ENCODE measurements at regions not wholly inside any gene's neighbourhood (a gene's known extent, or its start where the extent isn't known, plus 50 kb on each side); places are given as distances from the start of the nearest gene placed in this dataset.
"Not testable (repeated sequence)": the region's sequence is repeated elsewhere in the genome, so short reads cannot be mapped to it uniquely, and the experiment has no call there.

DNA sequence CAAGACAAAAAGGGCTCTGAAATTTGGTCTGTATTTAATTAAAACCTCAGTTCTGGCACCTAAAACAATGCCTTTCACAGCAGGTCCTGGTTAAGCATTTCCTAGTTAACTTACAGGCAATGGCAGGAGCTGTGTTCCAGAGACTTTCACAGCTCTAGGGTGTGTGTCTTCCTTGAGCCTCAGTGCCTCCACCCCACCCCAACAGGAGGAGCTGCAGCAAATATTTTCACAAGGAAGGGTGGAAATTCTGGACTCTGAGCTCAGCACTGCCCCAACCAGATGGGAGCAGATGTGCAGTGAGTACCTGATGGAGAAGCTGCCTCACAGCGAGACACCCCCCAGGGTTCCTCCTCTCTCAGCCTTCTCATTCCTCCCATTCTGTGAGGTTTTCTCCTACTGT lies 106.3 kb upstream of the SPATA12 start:
- no peak for DNase-seq

DNA sequence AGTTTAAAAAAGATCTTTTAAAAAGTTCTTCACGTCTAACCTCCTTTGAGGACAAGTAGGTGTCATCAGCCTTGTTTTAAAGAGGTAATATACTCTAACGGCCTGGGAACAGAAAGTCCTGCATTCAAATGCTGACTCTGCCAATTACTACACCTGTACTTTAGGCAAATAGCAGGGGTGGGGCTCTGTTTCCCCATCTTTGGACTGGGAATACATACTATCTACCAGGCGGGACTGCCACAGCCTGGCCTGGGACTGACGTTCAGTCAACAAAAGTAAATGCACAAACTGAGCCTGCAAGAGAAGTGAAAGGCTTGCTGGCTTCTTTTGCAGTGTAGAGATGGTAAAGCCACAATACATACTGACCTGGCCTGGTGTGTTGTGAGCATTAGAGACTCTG lies 107.6 kb upstream of the SPATA12 start:
- DNase-seq, result no peak

DNA sequence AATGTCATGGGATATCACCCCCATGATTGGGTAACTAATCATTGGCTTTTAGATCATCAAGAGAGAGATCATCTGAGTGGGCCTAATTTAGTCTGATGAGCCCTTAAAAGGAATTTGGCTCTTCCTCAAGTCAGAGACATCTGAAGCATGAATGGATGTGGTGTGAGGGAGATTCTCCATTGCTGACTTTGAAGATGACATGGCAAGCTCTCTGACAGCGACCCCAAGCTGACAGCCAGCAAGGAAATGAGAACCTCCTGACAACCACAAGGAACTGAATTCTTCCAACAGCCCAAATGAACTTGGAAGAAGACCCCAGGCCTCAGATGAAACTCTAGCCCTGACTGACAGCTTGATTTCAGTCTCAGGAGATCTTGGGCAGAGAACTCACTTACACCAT lies 108.4 kb upstream of the SPATA12 start:
- DNase-seq, result no peak

DNA sequence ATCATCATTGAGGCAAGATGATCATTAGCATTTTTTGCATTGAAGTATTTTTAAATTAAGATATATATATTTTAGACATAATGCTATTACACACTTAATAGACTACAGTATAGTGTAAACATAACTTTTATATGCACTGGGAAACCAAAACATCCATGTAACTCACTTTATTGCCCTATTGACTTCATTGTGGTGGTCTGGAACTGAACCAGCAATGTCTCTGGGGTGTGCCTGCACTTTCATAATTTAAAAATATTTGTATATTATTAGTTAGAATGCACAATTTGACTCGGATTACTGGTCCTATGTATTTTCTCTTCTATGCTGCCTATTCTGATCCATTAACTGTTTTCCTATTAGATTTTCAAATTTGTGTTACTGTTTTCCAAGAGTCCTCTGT lies 109.1 kb upstream of the SPATA12 start:
- no peak for DNase-seq

DNA sequence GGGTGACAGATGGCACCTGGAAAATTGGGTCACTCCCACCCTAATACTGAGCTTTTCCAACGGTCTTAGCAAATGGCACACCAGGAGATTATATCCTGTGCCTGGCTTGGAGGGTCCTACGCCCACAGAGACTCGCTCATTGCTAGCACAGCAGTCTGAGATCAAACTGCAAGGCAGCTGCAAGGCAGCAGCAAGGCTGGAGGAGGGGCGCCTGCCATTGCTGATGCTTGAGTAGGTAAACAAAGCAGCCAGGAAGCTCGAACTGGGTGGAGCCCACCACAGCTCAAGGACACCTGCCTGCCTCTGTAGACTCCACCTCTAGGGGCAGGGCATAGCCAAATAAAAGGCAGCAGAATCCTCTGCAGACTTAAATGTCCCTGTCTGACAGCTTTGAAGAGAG lies 115.1 kb upstream of the SPATA12 start:
- DNase-seq, result not testable (repeated sequence)

DNA sequence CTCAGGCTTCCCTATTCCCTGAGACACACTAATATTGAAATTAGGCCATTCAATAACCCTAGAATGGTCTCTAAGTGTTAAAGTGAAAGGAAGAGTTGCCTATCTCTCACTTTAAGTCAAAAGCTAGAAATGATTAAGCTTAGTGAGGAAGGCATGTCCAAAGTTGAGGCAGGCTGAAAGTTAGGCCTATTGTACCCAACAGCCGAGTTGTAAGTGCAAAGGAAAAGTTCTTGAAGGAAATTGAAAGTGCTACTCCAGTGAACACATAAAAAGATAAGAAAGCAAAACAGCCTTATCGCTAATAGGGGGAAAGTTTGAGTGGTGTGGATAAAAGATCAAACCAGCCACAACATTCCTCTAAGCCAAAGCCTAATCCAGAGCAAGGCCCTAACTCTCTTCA lies 117.9 kb upstream of the SPATA12 start:
- no peak for DNase-seq

DNA sequence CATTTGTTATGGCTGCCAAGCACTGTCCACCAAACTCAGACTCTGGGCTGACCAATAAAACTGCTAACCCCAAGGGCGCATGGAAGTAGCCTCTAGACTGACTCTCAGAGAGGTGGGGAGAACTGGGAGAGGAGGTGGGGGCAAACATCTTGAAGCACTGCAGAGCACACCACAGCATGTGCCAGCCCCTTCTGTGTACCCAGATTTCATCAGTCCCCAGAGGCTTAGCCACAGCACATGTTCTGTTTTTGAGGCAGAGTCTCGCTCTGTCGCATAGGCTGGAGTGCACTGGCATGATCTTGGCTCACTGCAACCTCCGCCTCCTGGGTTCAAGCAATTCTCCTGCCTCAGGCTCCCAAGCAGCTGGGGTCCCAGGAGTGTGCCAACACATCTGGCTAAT lies 119.5 kb upstream of the SPATA12 start:
- DNase-seq, result no peak

DNA sequence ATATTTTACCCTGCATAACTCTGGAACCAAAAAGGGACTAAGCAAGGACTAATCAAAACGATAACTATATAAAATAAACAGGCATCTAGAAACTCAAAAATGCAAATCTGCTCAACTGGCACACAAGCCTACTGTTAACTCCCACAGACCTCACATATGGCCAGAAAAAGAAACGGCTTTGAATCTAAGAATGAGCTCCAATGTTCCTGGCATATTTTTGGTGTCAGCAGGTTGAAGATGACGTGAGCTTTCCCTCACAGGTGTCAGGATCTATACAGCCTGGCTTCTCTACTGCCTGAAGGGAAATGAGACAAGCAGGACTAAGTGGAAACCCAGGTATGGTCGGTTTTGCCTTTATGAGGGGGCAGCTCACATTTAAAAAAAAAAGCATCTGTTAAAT lies 120.1 kb upstream of the SPATA12 start:
- DNase-seq, result no peak

DNA sequence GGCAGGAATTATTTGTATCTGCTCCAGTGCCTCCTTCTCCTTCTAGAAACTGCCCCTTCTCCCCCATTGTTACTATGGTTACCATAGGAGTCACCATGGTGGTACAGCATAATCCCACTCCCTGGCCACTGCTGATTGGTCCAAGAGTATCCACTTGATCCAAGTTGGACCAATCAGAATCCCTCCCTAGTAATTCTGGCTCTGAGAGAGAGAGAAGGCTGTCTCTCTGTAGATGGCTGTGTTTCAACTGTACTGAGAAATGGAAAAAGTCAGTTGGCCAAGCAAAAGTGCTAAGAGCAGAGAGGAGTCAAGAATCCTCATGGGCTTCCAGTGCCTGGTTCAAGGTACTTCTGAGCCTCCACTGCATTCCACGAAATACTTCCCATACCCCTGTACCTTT lies 120.6 kb upstream of the SPATA12 start:
- no peak for DNase-seq

DNA sequence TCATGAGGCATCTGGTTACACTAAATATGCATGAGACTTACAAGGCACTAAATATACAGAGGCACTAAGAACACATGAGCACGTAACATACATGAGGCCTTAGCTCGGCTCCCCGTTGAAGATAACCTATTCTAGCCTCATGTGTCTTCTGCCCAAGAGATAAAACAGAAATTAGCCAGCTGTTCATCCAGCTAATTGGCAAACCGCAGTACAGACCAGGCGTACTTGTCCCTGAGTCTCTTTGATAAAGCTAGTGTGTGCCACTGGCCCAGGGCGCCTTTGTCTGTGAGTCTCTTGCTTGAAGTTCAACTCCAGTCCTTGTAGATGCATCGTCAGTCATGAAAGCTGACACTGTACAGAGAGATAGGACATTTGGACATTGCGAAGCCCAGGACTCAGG lies 121.9 kb upstream of the SPATA12 start:
- DNase-seq, result no peak

DNA sequence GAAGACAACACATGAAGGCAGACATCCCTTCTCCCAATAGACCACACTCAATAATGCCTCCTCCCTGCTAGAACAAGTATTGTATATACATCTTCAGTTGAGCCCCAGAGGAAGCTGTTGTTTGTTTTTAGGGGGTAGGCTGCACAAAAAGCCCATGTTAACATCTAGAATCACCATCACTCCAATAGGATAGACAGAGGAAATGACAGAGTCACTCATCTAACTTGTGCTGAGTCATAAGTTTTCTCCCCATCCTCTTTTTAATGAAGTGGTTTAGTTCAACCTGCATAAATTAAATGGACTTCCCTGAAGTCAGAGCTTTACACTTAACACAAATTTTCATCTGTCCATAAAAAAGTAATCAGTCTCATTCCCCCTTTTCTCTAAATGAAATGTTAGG lies 122.9 kb upstream of the SPATA12 start:
- DNase-seq, result no peak

DNA sequence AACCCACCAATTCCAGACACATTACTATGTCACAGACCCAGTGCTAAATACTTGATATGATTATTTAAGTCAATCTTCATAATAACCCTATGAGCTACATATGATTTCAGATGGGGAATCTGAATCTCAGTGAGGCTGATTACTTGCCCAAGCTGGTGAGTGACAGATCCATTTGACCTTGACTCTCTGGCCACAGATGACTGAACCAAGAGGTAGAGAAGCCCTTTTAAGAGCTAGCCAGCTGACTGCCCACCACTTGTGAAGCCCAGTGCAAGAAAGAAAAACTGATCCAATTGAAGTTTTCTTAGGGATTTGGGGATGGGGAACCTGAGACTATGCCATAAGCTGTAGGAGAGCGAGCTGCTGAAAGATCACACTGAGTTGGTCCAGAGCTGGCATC lies 124.7 kb upstream of the SPATA12 start:
- DNase-seq, result no peak

DNA sequence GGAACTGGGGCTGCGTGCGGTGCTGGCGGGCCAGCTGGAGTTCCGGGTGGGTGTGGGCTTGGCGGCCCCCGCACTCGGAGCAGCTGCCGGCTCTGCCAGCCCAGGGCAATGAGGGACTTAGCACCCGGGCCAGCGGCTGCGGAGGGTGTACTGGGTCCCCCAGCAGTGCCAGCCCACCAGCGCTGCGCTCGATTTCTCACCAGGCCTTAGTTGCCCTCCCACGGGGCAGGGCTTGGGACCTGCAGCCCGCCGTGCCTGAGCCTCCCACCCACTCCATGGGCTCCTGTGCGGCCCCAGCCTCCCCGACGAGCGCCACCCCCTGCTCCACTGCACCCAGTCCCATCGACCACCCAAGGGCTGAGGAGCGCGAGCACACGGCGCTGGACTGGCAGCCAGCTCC lies 126.0 kb upstream of the SPATA12 start:
- not testable (repeated sequence) for DNase-seq

DNA sequence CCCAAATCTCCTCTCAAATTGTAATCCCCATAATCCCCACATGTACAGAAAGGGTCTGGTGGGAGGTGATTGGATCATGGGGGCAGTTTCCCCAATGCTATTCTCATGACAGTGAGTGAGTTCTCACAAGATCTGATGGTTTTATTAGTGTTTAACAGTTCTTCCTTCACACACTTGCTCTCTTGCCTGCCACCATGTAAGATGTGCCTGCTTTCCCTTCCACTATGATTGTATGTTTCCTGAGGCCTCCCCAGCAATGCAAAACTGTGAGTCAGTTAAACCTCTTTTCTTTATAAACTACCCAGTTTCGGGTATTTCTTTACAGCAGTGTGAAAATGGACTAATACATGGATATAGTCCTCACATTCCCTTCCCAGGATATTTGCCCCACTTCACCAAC lies 126.7 kb upstream of the SPATA12 start:
- no peak for DNase-seq

DNA sequence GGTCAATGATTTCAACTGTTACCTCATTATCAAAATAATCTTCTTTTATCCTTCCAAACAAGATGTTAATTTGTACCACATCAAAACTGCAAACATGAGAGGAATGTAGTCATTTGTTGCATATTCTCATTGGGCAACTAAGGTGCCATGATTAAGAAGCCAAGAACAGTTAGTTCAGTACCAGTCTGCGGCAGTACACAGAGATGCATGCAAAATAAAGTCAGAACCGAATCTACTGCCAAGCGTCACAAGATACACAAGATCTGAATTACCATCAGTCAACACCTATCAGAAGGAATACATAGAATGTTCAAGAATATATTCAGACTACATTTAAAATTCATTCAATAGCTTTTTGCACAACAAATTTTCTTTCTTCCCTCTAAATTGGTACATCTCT lies 127.6 kb upstream of the SPATA12 start:
- DNase-seq, result no peak

DNA sequence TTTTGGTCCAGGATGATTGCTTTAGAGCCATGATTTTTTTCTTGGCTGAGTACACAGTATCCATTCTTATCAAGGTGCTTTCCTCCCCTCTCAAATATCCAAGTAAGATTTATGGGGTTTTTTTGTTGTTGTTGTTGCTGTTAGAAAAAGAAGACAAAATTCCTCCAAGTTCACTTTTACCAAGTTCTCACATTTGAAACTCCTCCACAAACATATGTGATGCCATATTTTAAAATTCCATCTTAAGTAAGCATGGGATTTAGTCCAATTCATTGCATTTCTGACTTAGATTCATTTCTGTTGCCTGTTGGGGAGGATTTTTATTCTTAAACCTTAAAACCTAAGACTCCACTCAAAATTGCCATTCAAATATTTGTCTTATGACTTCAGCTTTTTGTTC lies 128.6 kb upstream of the SPATA12 start:
- DNase-seq, result no peak

DNA sequence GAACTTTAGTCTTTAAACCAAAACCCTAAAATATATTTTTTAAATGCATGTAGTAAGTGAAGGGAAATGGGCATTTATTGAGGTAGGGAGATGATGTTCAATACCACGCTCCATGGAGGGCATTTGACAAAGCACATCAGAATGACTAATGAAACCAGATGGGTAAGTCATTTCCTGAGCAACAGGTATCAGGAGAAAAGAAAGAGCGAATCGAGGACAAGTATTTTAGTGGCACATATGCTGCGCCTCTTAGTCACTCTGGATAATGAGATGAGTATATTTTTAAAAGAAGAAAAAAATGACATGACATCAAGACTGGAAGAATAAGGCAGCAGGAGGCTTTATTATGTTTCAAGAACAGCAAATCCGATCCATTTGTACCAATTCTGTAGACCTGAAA lies 129.0 kb upstream of the ARHGEF3 start:
- DNase-seq, result no peak

DNA sequence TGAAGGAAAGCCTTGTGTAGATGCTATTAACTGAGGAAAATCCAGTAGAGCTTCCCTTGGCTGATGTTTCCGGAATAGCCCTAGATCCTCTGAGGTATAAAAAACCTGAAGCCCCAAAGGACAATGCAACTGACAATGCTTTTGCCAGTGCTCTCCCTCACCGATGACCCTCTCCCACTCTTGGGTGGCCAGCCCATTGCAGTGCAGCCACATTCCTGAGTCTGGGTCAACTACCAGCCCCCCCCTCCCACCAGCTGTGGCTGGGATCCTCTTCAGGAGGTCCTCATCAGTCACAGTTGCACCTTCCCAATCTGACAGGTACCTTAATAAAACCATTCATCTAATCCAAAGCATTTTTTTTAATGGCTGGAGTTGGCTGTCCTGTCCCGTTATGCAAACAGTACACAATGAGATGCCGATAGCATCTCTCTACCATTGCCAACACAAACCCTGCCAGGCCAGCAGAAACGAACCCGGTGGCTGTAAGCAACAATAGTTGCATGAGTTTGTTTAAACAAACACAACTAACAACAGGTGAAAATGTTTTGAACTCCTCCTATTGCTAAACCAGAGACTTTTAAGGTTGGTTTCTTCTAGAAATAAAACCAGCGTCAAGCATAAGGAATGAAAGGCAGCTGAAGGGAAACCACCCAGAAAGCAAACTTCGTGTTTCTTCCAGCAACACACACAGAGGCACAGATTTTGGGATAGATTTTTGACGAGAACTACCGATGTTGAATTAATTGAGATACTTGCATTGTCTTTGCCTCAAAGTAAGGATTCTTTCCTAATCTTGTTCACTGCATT lies 128.3 kb upstream of the ARHGEF3 start:
- no peak for DNase-seq

DNA sequence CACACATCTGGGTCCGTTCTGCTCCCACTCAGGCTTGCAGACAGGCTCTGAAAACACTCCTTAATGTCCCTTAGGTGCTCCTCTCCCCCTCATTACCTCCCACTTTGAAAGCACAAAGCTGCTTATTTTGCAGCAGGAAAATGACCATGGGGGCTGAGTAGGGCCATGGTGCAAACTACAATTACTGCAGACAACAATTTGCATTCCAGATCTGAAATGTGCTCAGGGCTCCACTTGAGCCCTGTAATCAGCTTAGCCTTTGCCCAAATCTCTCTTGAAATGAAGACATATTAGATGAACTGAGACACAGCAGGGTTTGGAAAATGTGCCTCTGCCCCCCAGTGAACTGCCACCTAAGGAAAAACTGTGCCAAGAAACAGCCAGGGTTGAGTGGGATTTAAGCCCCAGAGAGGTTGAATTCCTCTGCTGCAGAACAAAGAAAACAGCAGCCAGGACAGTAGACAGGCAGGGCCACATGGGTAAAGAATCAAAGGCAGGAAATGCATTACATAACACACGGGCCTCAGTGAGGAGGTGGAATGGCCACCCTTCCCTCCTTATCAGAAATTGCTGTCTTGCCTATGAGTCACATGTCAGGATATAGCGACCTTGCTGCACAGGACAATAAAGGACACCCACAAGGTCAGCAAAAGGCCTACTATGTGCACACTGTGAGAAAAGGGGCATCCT lies 126.8 kb upstream of the ARHGEF3 start:
- no peak for DNase-seq

DNA sequence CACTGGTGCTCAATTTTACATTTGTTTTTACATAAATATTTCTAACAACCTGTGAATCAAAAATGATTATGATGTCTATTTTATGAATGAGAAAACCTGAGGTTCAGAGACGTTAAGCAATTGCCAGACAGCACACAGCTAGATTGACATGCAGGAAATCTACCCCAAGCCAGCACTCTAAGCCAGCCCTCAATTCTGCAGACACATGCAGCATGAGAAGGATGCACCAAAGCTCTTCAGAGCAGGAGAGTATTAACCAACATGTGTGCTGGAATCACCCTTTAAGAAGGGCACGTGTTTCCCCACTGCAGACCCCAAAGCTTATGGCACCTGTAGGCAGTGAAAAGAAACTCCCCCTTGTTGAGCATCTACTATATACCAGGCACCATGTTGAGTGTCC lies 126.1 kb upstream of the ARHGEF3 start:
- DNase-seq, result no peak

DNA sequence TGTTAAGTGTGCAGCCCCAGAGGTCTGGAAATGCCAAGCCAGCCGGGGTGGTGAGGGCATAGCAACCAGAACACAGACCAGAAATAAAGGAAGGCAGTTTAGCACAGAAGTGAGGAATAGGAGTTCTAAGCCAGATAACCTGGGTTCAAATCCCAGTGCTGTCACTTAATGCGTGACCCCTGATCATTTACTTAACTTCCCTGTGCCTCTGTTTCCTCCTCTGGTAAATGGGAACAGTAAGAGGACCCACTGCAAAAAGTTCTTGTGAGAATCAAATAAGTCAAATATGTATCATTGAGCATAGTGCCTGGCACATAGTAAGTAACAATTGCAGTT lies 125.2 kb upstream of the ARHGEF3 start:
- DNase-seq, result no peak

DNA sequence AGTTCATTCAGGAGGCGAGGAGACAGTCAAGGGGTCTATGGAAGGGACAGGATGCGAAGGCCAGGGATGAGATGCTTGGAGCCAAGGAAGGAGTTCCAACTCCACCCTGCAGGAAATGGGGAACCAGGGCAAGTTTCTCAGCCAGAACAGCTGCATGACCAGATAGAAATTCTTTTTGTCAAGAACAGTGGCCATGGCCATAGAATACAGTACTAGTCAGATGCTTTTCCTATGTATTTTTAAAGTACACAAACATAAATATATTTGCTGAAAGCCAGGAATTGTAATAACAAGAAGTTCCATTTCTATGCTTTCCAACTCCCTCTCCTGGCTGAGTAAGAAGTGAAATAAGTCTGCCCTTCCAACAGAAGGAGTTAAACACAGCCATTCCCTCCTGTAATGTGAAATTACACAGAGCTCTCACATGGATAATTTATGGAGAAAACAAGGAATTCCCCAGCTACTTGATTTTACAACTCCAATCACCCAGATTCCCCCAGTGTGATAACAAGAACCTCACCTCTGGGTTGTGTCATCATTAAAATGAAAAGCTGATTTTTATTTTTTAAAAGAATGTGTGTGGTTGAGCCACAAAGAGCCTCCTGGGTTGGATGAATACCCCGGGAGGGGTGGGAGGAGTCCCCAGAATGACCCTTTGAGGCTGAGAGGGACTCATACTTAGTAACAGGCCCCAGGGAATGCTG lies 124.6 kb upstream of the ARHGEF3 start:
- DNase-seq, result no peak

DNA sequence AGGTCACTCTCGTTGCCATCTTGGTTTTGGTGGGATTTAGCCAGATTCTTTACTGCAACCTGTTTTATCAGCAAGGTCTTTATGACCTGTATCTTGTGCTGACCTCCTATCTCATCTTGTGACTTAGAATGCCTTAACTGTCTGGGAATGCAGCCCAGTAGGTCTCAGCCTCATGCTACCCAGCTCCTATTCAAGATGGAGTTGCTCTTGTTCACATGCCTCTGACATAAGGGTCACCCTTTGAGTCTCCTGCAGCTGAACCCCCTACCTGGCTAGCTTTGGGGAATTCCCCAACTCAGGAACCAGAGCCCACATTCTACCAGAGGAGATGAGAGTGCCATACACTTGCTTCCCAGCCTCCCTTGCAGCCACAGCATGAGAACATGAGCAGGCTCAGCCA lies 123.0 kb upstream of the ARHGEF3 start:
- not testable (repeated sequence) for DNase-seq

DNA sequence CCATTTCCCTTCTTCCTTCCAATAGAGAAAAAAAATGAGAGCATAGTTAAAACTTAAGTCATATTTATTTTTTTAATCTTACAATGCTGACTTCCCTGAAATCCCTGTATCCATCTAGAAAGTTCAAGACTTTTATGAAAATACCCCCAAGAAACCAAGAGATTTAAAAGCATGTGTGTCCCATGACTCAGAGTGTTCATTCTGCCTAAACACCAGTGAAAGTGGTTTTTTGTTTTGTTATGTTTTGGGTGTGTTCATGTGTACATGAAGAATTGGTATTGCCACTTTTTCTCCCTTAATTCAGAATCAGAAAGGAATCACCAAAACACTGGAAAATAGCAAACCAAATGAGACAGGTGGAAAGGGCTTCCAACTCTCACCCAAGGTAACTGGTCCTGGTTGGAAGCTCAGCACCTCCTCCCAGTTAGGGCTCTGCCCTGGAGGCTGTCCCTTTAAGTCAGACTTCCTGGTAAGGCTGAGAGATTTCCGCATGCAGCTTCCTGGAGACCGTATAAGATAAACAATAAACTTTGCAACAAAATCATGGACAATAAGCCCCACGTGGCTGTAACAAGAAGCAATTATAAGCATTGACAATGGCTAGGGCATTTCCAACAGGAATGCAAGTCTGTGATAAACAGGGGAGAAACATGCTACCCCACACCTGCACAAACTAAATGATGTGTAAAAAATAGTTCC lies 121.9 kb upstream of the ARHGEF3 start:
- no peak for DNase-seq

Measured in retina (tissue), 1 donor.